M059J (cell line): ENCODE measurements at regions not wholly inside any gene's neighbourhood (a gene's known extent, or its start where the extent isn't known, plus 50 kb on each side); places are given as distances from the start of the nearest gene placed in this dataset.
A peak's percentile ranks its signal among the peaks of the same experiment; 100 is the strongest.

ENCODE experiments used
- DNase-seq: peaks from one replicate; pipeline ENCODE4 v3.0.0-alpha.2; 2012; ENCODE audit warnings: low read depth

DNA sequence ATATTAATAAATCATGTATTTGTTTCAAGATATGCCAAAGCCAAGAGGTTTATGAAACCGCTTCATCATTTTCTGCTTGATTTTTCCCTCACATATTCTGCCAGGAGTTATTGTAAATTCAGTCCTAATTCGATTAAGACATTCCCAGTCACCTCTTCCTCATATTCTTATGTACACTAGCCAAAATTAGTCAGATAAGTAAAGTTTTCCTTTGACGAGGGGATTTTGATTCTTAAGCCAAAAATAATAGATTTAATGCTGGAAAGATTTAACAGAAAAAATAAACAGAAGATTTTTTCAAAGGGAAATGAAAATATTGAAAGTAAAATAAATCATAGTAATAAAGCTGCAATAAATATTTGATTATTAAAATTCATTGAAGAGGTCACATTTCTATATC, 51.0 kb upstream of the VEGFC start:
- DNase-seq: no peak

DNA sequence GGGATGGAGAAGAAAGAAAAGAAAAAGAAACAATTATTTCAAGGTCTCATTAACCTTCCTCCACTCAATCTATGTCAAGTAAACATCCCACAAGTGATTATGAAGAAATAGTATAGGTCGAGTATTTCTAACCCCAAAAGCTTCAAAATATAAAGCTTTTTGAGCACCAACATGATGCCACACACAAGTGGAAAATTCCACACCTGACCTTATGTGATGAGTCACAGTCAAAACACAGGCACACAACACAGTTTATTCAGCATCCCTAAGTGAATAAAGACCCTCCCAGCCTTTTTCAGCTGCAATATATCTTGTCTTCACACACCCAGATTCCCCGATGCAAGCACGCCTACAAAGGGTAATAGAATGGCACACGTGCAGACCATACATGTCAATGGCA, 51.7 kb upstream of the VEGFC start:
- peak; percentile 32 for DNase-seq

DNA sequence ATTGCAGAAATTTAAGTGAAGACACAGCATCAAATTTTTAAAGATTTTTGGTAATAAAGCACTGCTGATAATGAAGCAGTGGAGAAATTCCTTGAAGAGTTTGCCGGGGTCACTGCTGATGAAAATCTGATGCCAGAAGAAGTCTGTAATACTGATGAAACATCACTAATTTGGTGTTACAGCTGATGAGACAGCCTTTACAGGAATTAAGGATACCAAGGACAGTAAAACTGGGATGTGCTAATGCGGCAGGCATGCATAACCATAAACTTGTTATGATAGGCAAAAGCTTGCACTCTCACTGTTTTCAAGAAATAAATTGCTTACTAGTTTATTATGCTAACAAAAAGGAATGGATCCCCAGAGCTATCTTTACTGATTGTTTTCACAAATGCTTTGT, 52.9 kb upstream of the VEGFC start:
- no peak for DNase-seq

DNA sequence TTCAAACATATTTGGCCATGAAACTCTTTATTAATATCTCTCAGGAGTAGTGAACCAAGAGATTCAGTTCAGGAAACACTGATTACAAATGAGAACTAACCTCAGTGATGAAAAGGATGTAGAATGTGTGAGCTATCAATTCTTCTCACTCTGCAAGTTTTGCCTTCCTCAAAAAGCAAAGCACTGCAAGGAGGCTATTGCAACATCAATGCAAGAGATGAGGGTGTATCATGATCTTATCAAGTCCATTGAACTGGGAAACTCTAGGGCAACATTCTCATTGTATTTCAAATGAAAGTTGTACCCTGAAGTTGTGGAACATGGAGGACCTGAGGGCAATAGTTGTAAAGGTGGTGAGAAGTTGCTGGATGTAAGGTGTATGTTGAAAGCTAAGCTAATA, 56.4 kb upstream of the VEGFC start:
- DNase-seq: no peak

DNA sequence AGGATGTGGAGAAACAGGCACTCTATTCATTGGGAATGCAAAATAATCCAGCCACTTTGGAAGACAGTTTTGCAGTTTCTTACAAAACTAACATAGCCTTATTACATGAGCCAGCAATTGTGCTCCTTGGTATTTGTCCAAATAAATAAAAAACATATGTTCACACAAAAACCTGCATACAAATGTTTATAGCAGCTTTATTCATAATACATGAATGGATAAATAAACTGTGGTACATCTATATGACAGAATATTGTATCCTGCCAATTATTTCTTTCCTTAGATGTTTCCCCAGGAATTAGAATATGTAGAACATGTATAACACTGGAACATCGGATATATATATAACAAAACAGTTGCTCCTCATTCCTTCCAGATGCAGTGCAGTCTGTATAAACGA, 57.7 kb upstream of the VEGFC start:
- DNase-seq: no peak

DNA sequence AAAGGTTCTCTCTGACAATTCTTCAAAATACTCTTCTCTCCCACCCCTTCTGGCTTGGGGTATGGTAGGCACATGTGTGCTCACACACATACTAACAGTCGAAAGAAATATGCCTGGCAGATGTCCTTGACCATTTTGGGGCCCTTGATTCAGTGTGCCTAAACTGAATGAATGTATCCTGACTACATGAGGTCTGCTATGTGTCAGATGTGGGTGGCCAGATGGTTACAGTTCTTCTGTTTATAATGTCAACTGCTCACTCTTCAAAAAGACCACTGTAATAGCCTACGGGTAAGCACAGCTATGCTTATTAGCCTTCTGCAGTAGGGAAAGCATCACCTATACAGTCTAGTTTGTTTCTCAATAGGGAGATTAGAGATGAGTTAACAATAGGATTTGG, 63.7 kb upstream of the VEGFC start:
- no peak for DNase-seq

DNA sequence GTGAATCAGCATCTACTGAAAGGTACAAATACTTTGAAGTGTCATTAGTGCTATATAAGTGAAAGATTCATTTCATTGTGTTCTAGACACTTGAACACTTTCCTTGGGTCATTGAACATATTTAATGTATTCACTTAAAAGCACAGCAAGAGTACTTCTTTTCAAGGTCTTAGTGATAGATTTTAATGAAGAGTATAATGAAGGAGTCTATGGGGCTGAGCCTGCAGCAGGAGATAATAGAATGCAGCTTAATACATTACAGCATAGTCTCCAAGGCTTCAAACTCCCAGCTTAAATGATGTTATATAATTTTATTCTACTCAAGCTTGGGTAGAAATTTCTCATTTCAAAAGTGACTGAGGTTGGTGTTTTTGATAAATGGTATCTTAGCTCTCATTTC, 66.1 kb upstream of the VEGFC start:
- no peak for DNase-seq

DNA sequence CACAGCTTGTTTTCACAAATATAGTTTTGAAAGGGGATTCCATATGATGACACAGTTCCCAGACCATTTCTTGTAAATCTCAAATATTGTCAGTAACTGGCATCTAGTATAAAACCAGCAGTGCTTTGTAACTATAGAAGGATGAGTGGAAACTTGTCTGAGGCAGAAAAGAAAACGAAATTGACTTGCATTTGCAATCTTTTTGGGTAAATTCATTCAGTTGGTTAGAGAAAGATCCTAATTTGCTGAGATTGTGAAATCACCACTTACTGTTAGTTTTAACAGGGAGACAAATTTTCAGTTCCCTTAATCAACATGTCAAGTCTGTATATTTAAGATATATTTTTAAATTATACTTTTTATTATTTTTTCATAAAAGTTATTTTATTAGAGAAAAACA, 71.5 kb upstream of the VEGFC start:
- DNase-seq: no peak

DNA sequence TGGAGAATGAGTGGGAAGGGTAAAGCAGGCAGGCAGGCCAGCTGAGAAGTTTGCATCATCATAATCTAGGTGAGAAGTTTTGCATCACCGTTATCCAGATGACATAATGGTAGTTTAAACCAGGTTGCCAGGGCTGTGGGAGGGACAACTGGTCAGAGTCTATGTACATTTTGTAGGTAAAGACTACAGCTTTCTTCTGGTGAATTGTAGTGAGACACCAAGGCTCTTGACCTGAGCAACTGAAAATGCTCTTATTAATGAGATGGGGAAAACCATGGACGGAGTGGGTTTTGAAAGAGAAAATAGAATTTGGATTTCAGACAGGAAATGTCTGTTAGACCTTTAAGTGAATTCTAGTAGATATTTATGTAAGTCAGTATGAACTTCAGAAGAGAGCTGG, 76.0 kb upstream of the VEGFC start:
- DNase-seq: no peak

DNA sequence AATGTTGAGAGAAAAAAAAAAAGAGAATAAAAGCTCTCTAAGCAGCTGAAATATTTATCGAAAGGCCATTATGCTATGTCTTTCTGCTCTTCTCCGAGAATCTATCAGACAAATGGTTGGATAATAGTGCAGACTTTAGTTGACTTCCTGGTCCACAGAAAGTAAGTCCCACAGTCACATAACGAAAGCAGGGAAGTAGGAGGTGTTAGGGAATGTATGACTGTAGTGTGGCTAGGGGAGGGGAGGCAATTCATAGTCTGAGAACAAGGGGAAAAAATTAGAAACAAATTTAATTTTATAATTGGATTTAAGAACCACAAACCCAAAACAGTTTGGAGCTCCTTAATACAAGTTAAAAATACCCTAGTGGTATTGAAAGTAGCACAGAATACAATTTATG, 79.7 kb upstream of the VEGFC start:
- peak; percentile 40 for DNase-seq

DNA sequence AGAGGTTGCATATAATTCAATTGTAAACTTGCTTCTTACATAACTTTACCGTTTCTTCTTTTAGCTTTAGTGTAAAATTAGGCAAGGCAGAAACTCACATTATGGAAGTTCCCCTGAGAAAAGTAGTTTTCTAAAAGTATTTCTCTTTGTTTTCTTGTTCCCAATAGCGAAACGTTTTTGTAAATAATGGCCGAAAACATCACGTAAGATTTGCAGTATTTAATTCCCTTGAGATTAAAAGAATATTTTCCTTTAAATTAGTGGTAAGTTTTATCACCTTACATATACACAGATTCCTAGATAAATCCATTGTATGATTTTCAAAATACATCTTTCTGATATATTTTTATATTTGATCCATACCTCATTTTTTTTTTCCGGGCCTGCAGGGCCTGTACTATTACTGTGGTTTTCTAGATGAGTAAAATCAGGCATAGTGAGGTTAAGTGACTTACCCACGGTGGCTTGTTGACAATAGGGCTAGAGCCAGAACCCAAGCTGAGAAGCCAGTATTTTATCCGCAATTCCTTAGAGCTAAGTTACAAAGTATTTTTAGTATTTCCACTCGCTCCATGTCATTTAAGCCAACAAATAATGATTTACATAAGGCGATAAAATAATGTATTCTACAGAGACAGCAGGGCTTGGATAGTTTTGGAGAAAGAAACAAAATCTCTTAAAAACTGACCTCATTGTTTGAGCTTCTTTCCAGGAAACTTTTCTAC, 82.2 kb upstream of the VEGFC start:
- no peak for DNase-seq

DNA sequence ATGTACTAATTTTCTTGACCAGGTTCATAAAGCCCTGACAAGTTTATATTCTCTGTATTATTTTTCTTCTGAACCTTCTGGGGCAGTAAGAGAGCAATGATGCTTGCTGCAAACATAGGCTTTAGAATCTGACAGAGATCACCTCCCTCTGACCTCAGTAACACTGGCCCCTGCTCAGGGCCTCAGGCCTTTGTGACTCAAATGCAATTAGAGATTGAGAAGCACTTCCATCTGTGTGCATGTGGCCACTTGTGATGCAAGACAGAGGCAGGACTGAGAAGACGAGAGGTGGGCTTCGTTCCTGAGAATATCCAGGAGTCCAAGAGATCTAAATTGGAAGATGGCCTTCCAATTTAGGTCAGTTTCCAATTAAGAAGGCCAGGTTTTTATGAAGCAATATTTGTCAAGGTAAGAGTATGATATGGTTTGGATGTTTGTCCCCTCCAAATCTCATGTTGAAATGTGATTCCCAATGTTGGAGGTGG, 82.8 kb upstream of the VEGFC start:
- DNase-seq: peak; percentile 74

DNA sequence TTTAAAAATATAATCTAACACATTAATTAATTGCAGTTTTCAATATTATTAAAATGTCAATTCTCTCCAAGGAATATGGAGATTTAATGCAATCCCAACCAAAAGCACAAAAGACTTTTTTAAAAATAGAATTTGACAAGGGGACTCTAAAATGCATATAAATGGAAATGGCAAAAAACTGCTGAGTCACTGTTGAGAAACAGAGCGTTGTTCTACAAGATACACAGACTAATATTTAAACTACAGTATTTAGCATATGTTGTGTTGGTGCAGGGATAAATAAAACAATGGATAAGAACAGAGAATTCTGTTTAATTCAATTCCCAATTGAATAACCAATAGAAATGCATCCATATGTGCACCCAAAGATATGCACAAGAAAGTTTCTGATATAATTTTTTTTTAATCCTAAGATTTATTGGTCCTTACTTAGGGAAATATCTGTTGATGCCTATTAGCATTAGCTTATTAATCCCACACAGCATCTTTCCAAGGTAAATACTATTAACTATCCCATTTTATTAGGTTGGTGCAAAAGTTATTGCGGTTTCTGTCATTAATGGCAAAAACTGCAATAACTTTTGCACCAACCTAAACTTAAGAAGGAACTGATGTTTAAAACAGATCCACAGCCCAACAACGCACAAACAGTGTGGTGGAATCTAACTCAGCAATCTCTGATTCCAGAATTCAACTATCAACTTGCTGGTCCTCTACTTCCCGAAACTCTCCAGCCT, 86.8 kb upstream of the VEGFC start:
- DNase-seq: no peak

DNA sequence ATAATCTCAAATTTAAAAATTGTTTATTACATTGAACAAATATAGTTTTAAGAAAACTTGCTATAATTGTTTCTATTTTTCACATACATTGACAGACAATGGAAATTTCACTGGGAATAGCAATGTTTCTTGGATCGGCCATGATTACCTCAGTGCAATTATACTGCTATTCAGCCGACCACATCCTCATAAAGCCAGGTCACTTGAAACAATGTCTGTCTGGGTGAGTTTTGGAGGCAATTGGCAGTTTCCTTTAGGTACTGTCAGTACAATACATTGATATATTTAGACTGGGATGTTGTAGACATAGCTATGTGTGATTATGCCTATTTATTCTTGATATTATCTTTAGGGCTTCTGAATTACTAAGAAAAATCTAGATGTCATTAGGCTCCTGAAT, 89.5 kb upstream of the VEGFC start:
- peak; percentile 67 for DNase-seq

DNA sequence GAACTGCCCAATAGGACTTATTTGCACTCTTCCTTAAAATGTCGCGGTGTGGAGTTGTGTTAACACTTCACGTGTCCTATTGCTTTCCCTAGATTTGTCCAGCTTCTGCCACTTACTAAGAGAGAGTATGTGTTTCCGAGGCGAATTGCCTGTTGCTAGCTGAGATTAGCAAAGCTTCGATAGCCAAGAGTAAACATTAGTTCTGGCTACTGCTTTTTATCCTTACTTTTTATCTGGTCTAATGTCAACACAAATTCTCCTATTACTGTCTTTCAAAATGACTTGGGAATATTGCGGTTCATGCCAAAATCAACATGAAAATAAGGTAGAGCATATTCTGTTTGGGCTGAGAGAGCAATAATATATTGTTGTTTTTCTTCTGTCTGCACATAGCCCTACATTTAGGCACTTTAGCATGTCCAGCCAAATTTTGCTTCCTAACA, 90.4 kb upstream of the VEGFC start:
- DNase-seq: peak; percentile 82

DNA sequence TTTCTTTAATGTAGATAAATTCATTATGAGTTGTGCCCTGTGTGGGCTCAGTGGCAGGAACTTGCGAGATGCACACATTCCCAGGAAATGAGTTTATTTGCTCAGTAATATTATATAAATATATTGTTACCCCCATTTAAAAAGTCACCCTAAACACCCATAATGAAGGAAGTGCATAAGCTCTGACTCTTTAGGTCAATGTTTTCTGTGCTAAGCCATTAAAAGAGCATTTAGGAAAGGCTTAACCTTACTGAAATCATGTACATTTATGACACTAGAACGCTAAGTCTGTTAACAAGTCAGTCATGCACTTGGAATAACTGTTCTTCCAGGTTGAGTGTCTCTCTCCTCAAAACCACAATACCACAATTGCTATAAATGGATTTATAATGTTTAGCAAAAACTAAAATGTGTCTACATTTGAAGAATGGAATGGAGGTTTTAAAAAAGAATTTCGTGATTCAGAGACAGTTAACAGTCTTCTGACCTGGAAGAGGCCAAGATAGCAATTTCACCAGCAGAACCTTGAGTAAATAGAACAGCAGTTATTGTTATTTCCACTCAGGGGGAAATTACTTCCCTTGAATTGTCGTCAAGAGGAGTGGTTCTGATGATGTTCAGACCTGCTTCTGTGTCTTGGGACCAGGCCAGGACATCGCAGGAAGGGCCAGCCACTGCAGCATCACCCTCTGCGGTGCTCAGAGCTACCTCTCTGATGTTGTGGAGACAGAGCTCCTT, 91.1 kb upstream of the VEGFC start:
- peak; percentile 96 for DNase-seq

DNA sequence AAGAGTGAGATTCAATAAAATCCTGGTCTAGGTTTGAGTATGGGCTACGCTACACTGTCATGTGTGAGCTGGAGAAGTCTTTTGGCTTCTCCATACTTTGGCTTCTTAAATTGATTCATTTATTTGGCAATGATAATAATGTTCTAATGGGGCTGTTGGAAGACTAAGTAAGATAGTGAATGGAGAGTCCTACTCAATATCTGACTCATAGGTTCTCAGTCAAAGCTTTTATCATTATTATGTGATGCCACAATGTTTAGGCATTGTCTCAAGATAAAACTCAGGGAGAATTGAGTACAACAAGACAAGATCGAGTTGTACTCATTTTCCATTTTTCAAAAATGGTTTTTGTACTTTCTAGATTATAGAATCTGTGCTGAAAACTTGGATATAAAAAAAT, 92.5 kb upstream of the VEGFC start:
- no peak for DNase-seq

DNA sequence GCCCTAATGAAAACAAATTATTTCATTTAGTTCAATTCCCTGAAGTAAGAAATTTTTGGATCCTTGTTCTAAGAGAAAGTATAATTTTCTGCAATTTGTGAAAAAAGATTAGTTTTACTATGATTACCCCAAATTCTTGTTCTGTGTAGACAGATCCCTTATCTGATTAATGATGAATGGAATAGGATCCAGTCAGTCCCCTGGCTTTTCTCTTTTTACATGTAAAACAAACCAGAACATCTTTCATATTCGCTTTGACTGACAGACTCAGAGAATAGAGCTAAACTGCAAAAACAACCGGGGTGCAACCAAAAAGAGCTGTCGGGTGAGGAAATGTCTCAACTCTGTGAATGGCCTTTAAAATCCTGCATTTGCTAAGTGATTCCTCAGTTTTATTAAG, 93.4 kb upstream of the VEGFC start:
- no peak for DNase-seq

DNA sequence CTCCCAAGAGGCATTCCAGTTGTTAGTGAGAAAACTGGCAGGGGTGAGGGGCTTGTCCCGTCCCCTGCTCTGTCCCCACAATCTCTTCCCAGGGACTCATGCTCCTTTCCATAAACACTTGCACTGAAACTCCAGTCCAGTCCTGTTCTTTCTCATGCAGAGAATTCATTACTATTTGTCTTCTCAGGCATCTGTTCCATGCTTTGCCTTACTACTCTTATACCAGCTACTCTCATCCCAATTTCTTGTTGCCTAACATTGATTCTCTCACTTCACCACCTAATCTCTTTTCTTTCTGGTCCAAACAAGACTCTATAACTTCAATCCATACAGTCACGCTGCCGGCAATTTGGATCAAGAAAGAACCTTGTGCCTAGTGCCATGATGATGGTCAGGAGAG, 97.1 kb upstream of the VEGFC start:
- no peak for DNase-seq

DNA sequence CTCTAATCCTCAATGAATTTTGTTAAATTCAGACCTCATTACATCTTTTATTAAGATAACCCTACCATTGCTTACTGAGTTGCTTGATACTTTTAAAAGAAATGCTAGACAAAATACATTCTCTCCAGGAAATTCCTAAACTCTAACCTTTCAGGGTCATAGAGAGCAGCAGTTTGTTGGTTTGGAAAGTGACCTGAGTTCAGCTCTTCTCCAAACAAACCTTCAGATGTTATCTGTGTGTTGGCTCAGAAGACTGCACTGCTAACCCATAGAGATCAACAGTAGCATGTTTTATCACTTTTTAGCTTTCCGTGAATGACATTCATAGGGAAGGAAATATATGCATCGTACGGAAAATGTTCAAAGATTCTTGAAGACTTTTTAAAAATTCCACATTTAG, 101.8 kb upstream of the VEGFC start:
- DNase-seq: peak; percentile 36

DNA sequence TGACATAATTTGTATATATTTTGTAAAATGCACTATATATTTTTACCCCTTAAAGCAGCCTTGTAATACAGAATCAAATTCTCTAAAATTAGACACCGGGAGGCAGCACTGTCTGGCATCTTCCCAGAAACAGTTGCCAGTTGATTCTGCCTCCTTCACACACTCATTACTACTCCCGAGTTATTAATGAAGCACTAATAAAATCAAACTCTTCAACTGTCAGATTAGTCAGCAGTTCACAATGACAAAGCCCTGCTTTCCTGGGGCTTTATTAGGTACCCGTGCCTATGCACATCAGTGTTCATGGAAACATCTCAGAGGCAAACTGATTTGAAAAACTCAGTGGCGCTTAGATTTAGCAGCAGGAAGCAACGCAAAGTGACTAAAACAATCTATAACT, 103.5 kb upstream of the VEGFC start:
- DNase-seq: peak; percentile 56

DNA sequence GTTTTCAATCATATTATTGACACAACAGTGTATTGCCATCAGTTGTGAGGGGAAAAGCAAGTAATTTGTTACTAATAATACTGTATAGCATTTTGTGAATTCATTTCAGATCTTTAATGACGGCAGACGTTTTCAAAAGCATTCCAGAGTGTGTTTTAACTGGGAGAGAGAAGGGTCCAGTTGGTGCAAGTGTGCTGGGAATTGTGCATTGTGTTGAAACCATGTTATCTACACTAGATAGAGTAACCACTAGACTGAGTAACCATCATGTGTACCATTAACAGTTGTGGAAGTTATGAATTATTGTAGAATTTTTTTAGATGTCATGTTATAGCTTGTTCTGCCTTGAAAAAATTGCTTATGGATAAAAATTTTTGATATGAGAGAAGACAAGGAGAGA, 104.5 kb upstream of the VEGFC start:
- DNase-seq: no peak

DNA sequence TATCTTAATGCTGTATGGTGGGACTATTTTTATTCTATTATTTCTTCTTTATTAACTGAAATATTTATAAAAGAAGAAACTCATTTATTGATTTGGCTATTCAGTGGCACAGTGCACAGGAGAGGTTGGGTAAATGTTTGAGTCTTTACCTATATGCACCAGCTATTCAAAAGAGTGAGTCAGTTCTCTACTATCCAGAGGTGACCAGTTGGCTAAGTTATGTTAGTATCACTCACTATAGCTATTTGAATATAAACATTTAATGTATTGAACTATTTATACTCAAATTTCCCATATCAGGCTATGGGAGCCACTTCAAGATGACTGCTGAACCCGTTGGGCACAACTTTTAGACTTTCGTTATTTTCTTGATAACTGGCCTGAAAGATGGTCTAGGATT, 106.1 kb upstream of the VEGFC start:
- no peak for DNase-seq
